ENCODE measurements at regions not wholly inside any gene's neighbourhood (a gene's known extent, or its start where the extent isn't known, plus 50 kb on each side); places are given as distances from the start of the nearest gene placed in this dataset.
"Not testable (repeated sequence)": the region's sequence is repeated elsewhere in the genome, so short reads cannot be mapped to it uniquely, and the experiment has no call there.

- no peak overlapping the region for H3K4me2 ChIP-seq (ENCODE audit: control insufficient read depth, extremely low read depth, insufficient read depth, low read depth, low read length)
- H4K20me1 ChIP-seq (ENCODE audit: control insufficient read depth, extremely low read depth, insufficient read depth, low read length), result no peaks in the 10 kb centered on the region
- no peaks in the 10 kb centered on the region for H3K4me1 ChIP-seq (ENCODE audit: control insufficient read depth, extremely low read depth, insufficient read depth, low read length)
- TF ChIP-seq CTCF (optimal IDR thresholded peaks at IDR 0.05 in 1 of 3, IDR thresholded peaks at IDR 0.05 in 1 of 3, conservative IDR thresholded peaks at IDR 0.05 in 1 of 3; ENCODE audit: extremely low read depth in 1 of 3, insufficient read depth in 2 of 3, low read length in 3 of 3), result no peak
- no peak for TF ChIP-seq EZH2 (IDR thresholded peaks at IDR 0.05; ENCODE audit: low read length)
- H3K4me3 ChIP-seq (ENCODE audit: control insufficient read depth in 2 of 3, extremely low read depth in 1 of 3, insufficient read depth in 2 of 3, low read depth in 1 of 3, low read length in 3 of 3), result no peak overlapping the region
- FAIRE-seq, result no peak
- H2AFZ ChIP-seq (ENCODE audit: control insufficient read depth, low read length), result no peak overlapping the region
- no peaks in the 10 kb centered on the region for H3K9me3 ChIP-seq (ENCODE audit: control insufficient read depth, low read depth, low read length)
- H3K36me3 ChIP-seq (ENCODE audit: control insufficient read depth in 2 of 2, extremely low read depth in 1 of 2, insufficient read depth in 2 of 2, low read length in 2 of 2), result no peaks in the 10 kb centered on the region
- H3K27me3 ChIP-seq (ENCODE audit: control insufficient read depth, extremely low read depth, insufficient read depth, low read length), result no peaks in the 10 kb centered on the region
- H3K9ac ChIP-seq (ENCODE audit: control insufficient read depth, extremely low read depth, insufficient read depth, low read length), result no peak overlapping the region
- no peaks in the 10 kb centered on the region for H3K9me1 ChIP-seq (ENCODE audit: control insufficient read depth, extremely low read depth, insufficient read depth, low read length)
- H3K79me2 ChIP-seq (ENCODE audit: control insufficient read depth, insufficient read depth, low read length), result no peaks in the 10 kb centered on the region
- dilution Hi-C loops (cut with MboI; ENCODE audit: extremely low pct_ligation_motif_present, low sequenced_read_pairs), result no loop called here
- no peak for DNase-seq (ENCODE audit: low read depth, low spot score)
- no peak overlapping the region for H3K27ac ChIP-seq (ENCODE audit: control insufficient read depth, insufficient read depth, low read length)
These were observed 1519.9 kb downstream of the SUCLG1 start for GRCh38 chr2:82939211-82939610.

- H3K27me3 ChIP-seq (ENCODE audit: control insufficient read depth, extremely low read depth, insufficient read depth, low read length); H3K4me3 ChIP-seq (ENCODE audit: control insufficient read depth in 2 of 3, extremely low read depth in 1 of 3, insufficient read depth in 2 of 3, low read depth in 1 of 3, low read length in 3 of 3); H3K36me3 ChIP-seq (ENCODE audit: control insufficient read depth in 2 of 2, extremely low read depth in 1 of 2, insufficient read depth in 2 of 2, low read length in 2 of 2); H3K9me3 ChIP-seq (ENCODE audit: control insufficient read depth, low read depth, low read length); H2AFZ ChIP-seq (ENCODE audit: control insufficient read depth, low read length); H3K4me1 ChIP-seq (ENCODE audit: control insufficient read depth, extremely low read depth, insufficient read depth, low read length); H4K20me1 ChIP-seq (ENCODE audit: control insufficient read depth, extremely low read depth, insufficient read depth, low read length); DNase-seq (ENCODE audit: low read depth, low spot score); H3K9me1 ChIP-seq (ENCODE audit: control insufficient read depth, extremely low read depth, insufficient read depth, low read length); H3K9ac ChIP-seq (ENCODE audit: control insufficient read depth, extremely low read depth, insufficient read depth, low read length); FAIRE-seq; H3K79me2 ChIP-seq (ENCODE audit: control insufficient read depth, insufficient read depth, low read length); H3K27ac ChIP-seq (ENCODE audit: control insufficient read depth, insufficient read depth, low read length); dilution Hi-C loops (cut with MboI; ENCODE audit: extremely low pct_ligation_motif_present, low sequenced_read_pairs); H3K4me2 ChIP-seq (ENCODE audit: control insufficient read depth, extremely low read depth, insufficient read depth, low read depth, low read length): not testable (repeated sequence)
These were observed 1520.7 kb downstream of the SUCLG1 start for GRCh38 chr2:82938321-82938845.

- FAIRE-seq, result no peak
- H3K9ac ChIP-seq (ENCODE audit: control insufficient read depth, extremely low read depth, insufficient read depth, low read length), result no peak overlapping the region
- dilution Hi-C loops (cut with MboI; ENCODE audit: extremely low pct_ligation_motif_present, low sequenced_read_pairs), result no loop called here
These were observed 1545.5 kb downstream of the SUCLG1 start for GRCh38 chr2:82913566-82913965.

More at GRCh38 chr2:82913566-82913965, 1545.5 kb downstream of the SUCLG1 start:
- Histone ChIP-seq H3K36me3 (ENCODE audit: control insufficient read depth in 2 of 2, extremely low read depth in 1 of 2, insufficient read depth in 2 of 2, low read length in 2 of 2) (no peaks in the 10 kb centered on the region), H4K20me1 (ENCODE audit: control insufficient read depth, extremely low read depth, insufficient read depth, low read length) (no peaks in the 10 kb centered on the region), H3K4me1 (ENCODE audit: control insufficient read depth, extremely low read depth, insufficient read depth, low read length) (no peaks in the 10 kb centered on the region), H3K27me3 (ENCODE audit: control insufficient read depth, extremely low read depth, insufficient read depth, low read length) (no peaks in the 10 kb centered on the region), H3K9me3 (ENCODE audit: control insufficient read depth, low read depth, low read length) (no peaks in the 10 kb centered on the region), H2AFZ (ENCODE audit: control insufficient read depth, low read length) (no peak overlapping the region), H3K79me2 (ENCODE audit: control insufficient read depth, insufficient read depth, low read length) (no peaks in the 10 kb centered on the region), H3K27ac (ENCODE audit: control insufficient read depth, insufficient read depth, low read length) (no peak overlapping the region), H3K4me2 (ENCODE audit: control insufficient read depth, extremely low read depth, insufficient read depth, low read depth, low read length) (no peak overlapping the region), H3K4me3 (ENCODE audit: control insufficient read depth in 2 of 3, extremely low read depth in 1 of 3, insufficient read depth in 2 of 3, low read depth in 1 of 3, low read length in 3 of 3) (no peak overlapping the region), H3K9me1 (ENCODE audit: control insufficient read depth, extremely low read depth, insufficient read depth, low read length) (no peaks in the 10 kb centered on the region)
- TF ChIP-seq EZH2 (IDR thresholded peaks at IDR 0.05; ENCODE audit: low read length) (no peak), CTCF (optimal IDR thresholded peaks at IDR 0.05 in 1 of 3, IDR thresholded peaks at IDR 0.05 in 1 of 3, conservative IDR thresholded peaks at IDR 0.05 in 1 of 3; ENCODE audit: extremely low read depth in 1 of 3, insufficient read depth in 2 of 3, low read length in 3 of 3) (no peak)
- DNase-seq (ENCODE audit: low read depth, low spot score), result no peak
